HuH-7 (cell line): ENCODE measurements at regions not wholly inside any gene's neighbourhood (a gene's known extent, or its start where the extent isn't known, plus 50 kb on each side); places are given as distances from the start of the nearest gene placed in this dataset.
"Not testable (repeated sequence)": the region's sequence is repeated elsewhere in the genome, so short reads cannot be mapped to it uniquely, and the experiment has no call there.

Experiments used
- DNase-seq: peaks from one replicate; pipeline ENCODE4 v3.0.0; 2011; ENCODE audit warnings: low spot score

GRCh38 chr22:48911647-48912046 lies 916.0 kb downstream of the BRD1 start:
- DNase-seq = not testable (repeated sequence)

DNA sequence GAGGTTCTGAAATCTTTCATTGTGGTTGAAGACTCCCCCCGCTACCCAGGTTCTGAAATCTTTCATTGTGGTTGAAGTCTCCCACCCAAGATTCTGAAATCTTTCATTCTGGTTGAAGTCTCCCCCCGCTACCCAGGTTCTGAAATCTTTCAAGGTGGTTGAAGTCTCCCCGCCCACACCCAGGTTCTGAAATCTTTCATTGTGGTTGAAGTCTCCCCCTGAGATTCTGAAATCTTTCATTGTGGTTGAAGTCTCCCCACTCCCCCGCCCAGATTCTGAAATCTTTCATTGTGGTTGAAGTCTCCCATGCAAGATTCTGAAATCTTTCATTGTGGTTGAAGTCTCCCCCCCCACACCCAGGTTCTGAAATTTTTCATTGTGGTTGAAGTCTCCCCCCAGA lies 916.6 kb downstream of the BRD1 start:
- not testable (repeated sequence) for DNase-seq

- DNase-seq = no peak
Measured at GRCh38 chr22:48908547-48908946, 919.1 kb downstream of the BRD1 start.

DNA sequence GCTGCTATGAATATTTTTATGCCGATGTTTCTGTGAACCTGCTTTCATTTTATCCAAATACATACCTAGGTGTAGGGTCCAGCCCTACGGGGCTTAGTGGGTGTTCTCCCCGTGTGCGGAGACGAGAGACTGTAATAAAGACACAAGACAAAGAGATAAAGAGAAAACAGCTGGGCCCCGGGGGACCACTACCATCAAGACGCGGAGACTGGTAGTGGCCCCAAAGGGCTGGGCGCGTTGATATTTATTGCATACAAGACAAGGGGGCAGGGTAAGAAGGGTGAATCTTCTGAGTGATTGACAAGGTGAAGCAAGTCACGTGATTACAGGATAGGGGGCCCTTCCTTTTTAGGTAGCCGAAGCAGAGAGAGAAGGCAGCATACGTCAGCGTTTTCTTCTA lies 920.1 kb downstream of the BRD1 start:
- DNase-seq = no peak

GRCh38 chr22:48906216-48906835 lies 921.3 kb downstream of the BRD1 start:
- no peak for DNase-seq

DNA sequence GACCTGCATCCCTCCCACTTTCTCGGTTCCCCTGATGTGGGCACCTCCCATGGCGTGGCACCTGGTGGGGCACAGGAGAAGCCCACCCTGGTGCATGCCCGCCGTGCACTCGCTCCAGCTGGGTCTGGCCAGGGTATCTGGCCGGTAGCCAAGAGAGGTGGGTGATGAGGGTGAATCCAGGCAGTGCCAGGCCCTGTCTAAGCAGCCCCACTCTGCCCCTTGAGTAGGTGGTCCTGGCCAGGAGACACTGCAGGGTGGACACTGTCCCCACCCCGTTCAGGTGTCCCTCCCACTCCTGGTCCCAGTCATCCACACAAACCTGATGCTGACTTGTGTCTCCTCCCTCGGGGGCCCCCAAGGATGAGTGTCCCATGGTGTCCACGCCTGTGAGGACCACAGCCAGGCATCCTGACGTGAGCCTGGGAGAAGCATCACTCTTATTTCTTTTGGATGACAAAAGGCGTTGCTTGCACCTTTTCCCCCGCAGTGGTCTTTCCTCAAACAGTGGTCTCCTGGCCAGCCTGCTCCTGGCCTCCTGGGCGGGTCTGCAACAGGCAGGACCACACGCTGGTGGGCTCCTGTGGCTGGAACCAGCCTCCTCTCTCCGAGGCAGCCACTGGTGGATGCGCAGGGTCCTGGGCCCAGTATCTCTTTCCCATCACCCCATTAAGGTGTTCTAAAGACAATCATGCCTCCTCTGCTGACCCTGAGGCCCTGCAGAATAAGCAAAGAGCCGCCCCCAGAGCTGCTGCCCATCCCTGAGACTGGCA lies 922.3 kb downstream of the BRD1 start:
- DNase-seq = no peak

DNA sequence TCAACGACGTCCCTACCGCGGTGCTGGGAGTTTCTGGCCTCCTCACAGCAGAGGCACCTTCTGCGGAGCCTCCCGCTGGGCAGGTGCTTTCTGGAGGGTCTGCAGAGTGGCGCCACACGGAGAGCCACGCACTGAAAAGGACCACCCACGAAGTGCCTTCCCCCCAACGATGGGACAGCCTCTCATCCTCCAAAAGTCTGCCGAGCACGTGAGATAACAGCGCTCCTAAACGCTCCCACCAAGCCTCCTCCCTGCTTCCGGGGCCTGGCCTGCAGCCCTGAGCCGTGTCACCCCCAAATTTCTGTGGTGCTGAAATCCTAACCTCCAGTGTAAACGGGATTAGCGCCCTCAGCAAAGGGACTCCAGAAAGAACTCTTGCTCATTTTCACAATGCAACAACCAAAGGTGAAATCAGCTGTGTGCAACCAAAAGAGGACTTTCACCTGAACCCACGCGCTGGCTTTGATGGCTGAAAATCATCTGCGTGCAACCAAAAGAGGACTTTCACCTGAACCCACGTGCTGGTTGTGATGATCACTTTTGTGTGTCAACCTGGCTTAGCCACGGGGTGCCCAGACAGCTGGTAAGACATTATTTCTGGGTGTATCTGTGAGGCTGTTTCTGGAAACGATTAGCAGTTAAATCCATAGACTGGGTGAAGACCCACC lies 924.6 kb downstream of the BRD1 start:
- no peak for DNase-seq

GRCh38 chr22:48902001-48902869 lies 925.4 kb downstream of the BRD1 start:
- DNase-seq = no peak

GRCh38 chr22:48901324-48901723 lies 926.3 kb downstream of the BRD1 start:
- no peak for DNase-seq

GRCh38 chr22:48900626-48901025 lies 927.0 kb downstream of the BRD1 start:
- no peak for DNase-seq

DNA sequence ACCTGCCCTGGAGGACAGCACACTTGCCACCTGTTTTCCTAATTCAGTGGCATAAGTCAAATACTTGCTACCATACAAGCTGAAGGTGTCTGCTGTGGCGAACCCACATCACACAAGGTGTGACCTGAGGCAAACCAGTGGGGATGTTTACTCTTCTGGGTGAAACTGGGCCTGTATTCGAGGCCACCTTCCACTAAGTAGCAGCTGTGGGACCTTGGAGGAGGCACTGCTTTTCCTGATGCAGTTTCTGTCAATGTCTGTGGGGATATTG lies 927.4 kb downstream of the BRD1 start:
- DNase-seq = no peak

DNA sequence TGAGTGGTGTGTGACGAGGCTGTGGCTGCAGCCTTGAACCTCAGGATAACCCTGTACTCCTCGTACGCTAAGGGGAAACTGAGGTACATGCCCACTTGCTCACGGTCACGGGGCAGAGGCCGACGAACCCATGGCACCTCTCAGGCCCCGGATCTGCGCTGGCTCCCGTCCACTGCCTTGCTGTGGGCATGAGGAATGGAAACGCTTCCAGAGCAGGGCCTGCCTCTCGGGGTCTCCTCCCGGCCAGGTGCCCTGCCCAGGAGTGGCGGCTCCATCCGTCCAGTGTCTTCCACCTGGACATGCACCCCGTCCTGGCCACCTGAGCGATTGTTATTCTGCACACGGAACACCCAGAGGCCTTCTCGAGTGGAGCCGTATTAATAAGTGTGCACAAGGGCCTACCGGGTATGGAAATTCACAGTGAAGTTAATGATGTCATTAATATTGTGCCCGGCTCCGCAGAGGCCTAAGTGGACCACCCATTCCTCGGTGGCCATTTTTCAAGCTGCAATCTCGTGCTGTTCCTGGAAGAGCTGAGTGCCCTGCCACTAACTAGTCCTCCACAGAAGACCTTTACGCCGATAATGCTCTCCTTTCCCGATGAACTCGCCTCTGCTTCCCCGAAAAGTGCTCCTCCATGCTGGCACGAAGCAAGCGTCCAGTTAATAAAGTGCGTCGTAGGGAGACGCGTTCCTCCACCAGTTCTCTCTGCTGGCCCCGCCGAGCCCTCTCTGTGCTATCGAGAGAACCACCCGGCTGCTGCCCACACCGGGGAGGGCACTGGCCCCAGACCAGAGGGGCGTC lies 927.9 kb downstream of the BRD1 start:
- DNase-seq = no peak

GRCh38 chr22:48898524-48899250 lies 929.0 kb downstream of the BRD1 start:
- no peak for DNase-seq

GRCh38 chr22:48897645-48898370 lies 929.9 kb downstream of the BRD1 start:
- DNase-seq = no peak

DNA sequence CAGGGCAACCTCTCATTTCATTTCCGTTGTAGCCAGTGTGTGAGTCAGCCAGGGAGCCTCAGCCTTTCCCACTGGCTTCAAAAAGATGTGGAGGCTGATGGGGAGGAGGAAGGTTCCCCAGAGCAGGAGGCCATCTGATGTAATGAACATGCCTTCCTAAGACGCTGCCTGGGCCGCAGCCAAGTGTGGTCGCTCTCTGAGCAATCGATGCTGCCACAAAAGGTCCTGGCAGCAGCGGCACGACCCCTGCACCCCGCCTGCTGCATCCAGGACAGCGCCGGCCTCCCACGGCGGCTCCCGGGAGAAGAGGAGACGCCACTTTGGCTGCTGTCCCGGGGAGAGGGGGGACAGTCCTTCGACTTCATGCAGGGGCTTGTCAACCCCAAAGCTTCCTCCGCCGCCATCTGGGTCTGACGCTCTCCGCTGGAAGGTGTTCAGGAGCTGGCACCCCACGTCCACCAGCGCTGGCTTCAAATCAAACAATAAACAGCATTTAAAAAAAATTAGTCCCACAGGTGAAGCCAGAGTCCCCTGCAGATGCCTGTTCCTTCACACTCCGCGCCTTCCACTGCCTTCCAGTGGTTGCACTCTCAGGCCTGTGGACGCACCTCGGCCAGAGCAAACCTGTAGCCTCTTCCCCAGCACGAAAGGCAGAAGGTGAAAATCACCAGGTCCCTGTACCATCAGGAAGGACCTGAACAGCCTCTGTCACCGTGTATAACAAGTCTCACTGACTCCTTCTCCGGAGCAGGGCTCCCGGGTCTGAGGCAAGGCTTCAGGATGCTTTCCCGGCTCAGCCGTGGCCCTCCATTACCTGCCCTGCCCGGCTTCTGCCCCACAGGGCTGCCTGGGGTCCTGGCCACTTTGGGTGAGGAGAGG lies 930.7 kb downstream of the BRD1 start:
- no peak for DNase-seq

GRCh38 chr22:48895831-48896765 lies 931.6 kb downstream of the BRD1 start:
- no peak for DNase-seq

DNA sequence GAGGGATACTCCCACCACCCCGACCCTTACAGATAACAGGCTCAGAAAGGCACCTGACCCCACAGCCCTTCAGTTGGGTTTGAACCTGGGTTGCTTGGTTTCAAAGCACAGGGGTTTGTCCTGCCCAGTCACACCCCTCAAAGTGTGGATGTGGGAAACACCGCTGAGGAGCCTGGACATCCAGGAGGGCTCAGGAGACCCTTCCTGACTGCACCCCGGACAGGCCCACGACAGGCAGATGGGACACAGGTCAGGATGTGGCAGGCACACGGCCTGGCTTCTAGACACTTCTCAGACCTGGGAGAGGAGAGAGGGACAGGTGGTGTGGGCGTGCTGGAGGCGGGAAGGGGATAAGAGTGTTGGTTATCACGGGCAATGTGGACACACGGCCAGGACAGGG lies 932.3 kb downstream of the BRD1 start:
- DNase-seq = no peak

DNA sequence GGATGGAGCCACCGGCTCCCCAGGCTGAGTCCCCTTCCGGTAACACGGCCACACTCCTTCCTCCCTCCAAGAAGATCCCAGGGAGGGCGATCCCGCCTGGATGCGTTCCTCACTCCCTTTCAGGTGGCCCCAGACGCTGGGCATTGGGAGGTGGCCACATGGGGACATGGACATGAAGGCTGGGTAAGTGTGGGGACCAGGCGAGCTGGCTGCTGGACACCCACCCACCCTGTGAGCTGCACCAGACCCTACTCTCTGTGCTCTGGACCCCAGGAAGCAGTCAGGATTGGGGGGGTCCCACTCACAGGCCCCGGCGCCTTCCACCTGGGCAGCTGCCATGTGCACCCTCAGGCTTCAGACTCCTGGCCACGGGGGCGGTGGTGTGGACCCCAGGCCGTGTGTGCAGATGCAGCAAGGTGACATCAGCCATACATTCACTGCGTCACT lies 932.8 kb downstream of the BRD1 start:
- no peak for DNase-seq
